Osteocyte (in vitro differentiated cells): ENCODE measurements at regions not wholly inside any gene's neighbourhood (a gene's known extent, or its start where the extent isn't known, plus 50 kb on each side); places are given as distances from the start of the nearest gene placed in this dataset.
"Not testable (repeated sequence)": the region's sequence is repeated elsewhere in the genome, so short reads cannot be mapped to it uniquely, and the experiment has no call there.

ENCODE experiments used
- DNase-seq: peaks from one replicate; pipeline ENCODE4 v3.0.0; 2021; ENCODE audit warnings: mixed read lengths; ENCODE audit not compliant: unreplicated experiment; ENCODE audit errors: extremely low spot score
- H3K27ac Mint-ChIP-seq: one replicate; pipeline ENCODE4 v1.8.0; 2021; ENCODE audit warnings: mild to moderate bottlenecking, mixed read lengths; ENCODE audit not compliant: unreplicated experiment
- H3K27me3 Mint-ChIP-seq: one replicate; pipeline ENCODE4 v1.8.0; 2021; ENCODE audit warnings: mixed read lengths; ENCODE audit not compliant: unreplicated experiment
- H3K36me3 Mint-ChIP-seq: one replicate; pipeline ENCODE4 v1.8.0; 2021; ENCODE audit warnings: mixed read lengths; ENCODE audit not compliant: unreplicated experiment
- H3K4me1 Mint-ChIP-seq: one replicate; pipeline ENCODE4 v1.8.0; 2021; ENCODE audit warnings: mixed read lengths; ENCODE audit not compliant: unreplicated experiment
- H3K4me3 Mint-ChIP-seq: one replicate; pipeline ENCODE4 v1.8.0; 2021; ENCODE audit warnings: mild to moderate bottlenecking, moderate library complexity, mixed read lengths; ENCODE audit not compliant: unreplicated experiment
- H3K9me3 Mint-ChIP-seq: one replicate; pipeline ENCODE4 v1.8.0; 2021; ENCODE audit warnings: mixed read lengths; ENCODE audit not compliant: unreplicated experiment
- TF ChIP-seq, protein P1 (sequence below): fragments of 200-600 bp; sonication (generic); IDR thresholded peaks from 2 replicates; pipeline ENCODE4 v1.5.0; 2021; ENCODE audit warnings: antibody characterized with exemption, mild to moderate bottlenecking, moderate library complexity

GRCh38 chr17:31733326-31733725 lies 125.7 kb downstream of the COPRS start:
- H3K27me3 Mint-ChIP-seq: no peaks in the 10 kb centered on the region
- peaks cover 7% of the 10 kb centered on the region for H3K4me1 Mint-ChIP-seq
- H3K27ac Mint-ChIP-seq: no peak overlapping the region
- no peak for DNase-seq
- TF ChIP-seq, protein P1, sequence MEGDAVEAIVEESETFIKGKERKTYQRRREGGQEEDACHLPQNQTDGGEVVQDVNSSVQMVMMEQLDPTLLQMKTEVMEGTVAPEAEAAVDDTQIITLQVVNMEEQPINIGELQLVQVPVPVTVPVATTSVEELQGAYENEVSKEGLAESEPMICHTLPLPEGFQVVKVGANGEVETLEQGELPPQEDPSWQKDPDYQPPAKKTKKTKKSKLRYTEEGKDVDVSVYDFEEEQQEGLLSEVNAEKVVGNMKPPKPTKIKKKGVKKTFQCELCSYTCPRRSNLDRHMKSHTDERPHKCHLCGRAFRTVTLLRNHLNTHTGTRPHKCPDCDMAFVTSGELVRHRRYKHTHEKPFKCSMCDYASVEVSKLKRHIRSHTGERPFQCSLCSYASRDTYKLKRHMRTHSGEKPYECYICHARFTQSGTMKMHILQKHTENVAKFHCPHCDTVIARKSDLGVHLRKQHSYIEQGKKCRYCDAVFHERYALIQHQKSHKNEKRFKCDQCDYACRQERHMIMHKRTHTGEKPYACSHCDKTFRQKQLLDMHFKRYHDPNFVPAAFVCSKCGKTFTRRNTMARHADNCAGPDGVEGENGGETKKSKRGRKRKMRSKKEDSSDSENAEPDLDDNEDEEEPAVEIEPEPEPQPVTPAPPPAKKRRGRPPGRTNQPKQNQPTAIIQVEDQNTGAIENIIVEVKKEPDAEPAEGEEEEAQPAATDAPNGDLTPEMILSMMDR: no peak
- no peaks in the 10 kb centered on the region for H3K9me3 Mint-ChIP-seq
- no peaks in the 10 kb centered on the region for H3K36me3 Mint-ChIP-seq
- H3K4me3 Mint-ChIP-seq: no peak overlapping the region

GRCh38 chr17:31731585-31732154 lies 127.4 kb downstream of the COPRS start:
- not testable (repeated sequence) for H3K9me3 Mint-ChIP-seq, H3K27ac Mint-ChIP-seq

GRCh38 chr17:31731118-31731517 lies 127.9 kb downstream of the COPRS start:
- TF ChIP-seq, protein P1: no peak
- H3K27me3 Mint-ChIP-seq: no peaks in the 10 kb centered on the region
- no peak overlapping the region for H3K4me3 Mint-ChIP-seq
- H3K9me3 Mint-ChIP-seq: no peaks in the 10 kb centered on the region
- DNase-seq: no peak
- H3K4me1 Mint-ChIP-seq: peaks cover 3% of the 10 kb centered on the region
- H3K36me3 Mint-ChIP-seq: no peaks in the 10 kb centered on the region
- no peak overlapping the region for H3K27ac Mint-ChIP-seq

More at GRCh38 chr17:31731585-31732154, 127.4 kb downstream of the COPRS start:
- not testable (repeated sequence) for H3K4me3 Mint-ChIP-seq, DNase-seq, H3K4me1 Mint-ChIP-seq, H3K27me3 Mint-ChIP-seq, H3K36me3 Mint-ChIP-seq

DNA sequence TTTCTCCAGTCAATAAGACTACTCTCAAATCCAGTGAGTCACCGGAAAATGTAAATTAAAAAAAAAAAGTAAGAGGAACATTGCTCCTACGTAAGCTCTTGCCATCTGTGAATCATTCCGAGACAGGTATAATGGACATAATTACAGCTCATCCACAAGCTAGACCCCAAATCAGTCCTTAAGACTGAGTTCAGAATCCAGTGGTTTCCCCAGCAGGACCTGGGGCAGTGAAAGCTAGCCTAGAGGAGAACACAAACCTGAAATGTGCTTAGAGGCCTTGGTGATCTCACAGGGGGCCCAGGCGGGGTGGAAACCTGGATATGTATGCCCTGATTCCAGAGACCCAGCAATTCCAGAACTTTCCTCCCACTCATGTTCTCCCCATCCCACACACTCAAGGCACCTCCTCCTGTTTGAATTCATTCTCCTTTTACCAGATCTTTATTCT lies 132.0 kb downstream of the COPRS start:
- Mint-ChIP-seq H3K36me3 (no peaks in the 10 kb centered on the region), H3K27ac (no peak overlapping the region), H3K9me3 (no peaks in the 10 kb centered on the region), H3K4me1 (peaks cover 23% of the 10 kb centered on the region), H3K4me3 (no peak overlapping the region), H3K27me3 (no peaks in the 10 kb centered on the region)
- peak; percentile 69 for DNase-seq
- TF ChIP-seq, protein P1: no peak

- H3K4me1 Mint-ChIP-seq: peaks cover 32% of the 10 kb centered on the region
- DNase-seq: peak; percentile 76
- H3K27me3 Mint-ChIP-seq: no peaks in the 10 kb centered on the region
- TF ChIP-seq, protein P1: no peak
- peak overlapping the region; percentile 41 for H3K27ac Mint-ChIP-seq
- H3K4me3 Mint-ChIP-seq: no peak overlapping the region
- no peaks in the 10 kb centered on the region for H3K36me3 Mint-ChIP-seq
- no peaks in the 10 kb centered on the region for H3K9me3 Mint-ChIP-seq
Measured at GRCh38 chr17:31724619-31725018, 134.4 kb downstream of the COPRS start.

DNA sequence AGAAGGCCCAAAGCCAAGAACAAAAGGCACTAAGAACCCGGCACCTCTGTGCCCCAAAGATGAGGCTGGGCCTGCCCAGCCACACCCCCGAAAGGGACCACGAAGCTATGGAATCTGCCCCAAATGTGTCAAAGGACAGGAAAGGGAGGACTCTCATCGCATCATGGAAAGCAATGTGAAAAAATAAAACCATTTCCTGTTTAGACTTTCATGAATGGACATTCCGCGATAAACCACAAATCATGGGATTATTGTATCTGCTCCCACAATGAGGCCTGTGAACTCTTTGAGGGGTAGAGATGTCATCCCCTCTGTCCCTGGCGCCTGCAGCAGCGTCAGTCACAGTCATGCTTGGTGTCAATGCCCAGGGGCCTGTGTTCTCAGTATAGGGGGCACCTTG lies 135.0 kb downstream of the COPRS start:
- TF ChIP-seq, protein P1: no peak
- peaks cover 32% of the 10 kb centered on the region for H3K4me1 Mint-ChIP-seq
- no peaks in the 10 kb centered on the region for H3K9me3 Mint-ChIP-seq
- H3K4me3 Mint-ChIP-seq: no peak overlapping the region
- no peaks in the 10 kb centered on the region for H3K36me3 Mint-ChIP-seq
- H3K27ac Mint-ChIP-seq: no peak overlapping the region
- DNase-seq: peak; percentile 42
- no peaks in the 10 kb centered on the region for H3K27me3 Mint-ChIP-seq
